HG03095 (cell line): ENCODE measurements at regions not wholly inside any gene's neighbourhood (a gene's known extent, or its start where the extent isn't known, plus 50 kb on each side); places are given as distances from the start of the nearest gene placed in this dataset.

Source experiments
- ATAC-seq: cut with Tn5 transposase; IDR thresholded peaks from one replicate; pipeline ENCODE4 v1.9.1; 2021; ENCODE audit warnings: moderate library complexity; ENCODE audit not compliant: unreplicated experiment

GRCh38 chr1:59161136-59161535 lies 135.8 kb upstream of the FGGY start:
- no peak for ATAC-seq

- no peak for ATAC-seq
Measured at GRCh38 chr1:59162665-59163064, 134.2 kb upstream of the FGGY start.

- ATAC-seq, result no peak
Measured at GRCh38 chr1:59163268-59164092, 133.4 kb upstream of the FGGY start.

- no peak for ATAC-seq
Measured at GRCh38 chr1:59164371-59164770, 132.5 kb upstream of the FGGY start.

- no peak for ATAC-seq
Measured at GRCh38 chr1:59165353-59165752, 131.5 kb upstream of the FGGY start.

- no peak for ATAC-seq
Measured at GRCh38 chr1:59169703-59170102, 127.2 kb upstream of the FGGY start.

- no peak for ATAC-seq
Measured at GRCh38 chr1:59170659-59171058, 126.2 kb upstream of the FGGY start.

- ATAC-seq, result no peak
Measured at GRCh38 chr1:59171788-59172187, 125.1 kb upstream of the FGGY start.

- ATAC-seq, result no peak
Measured at GRCh38 chr1:59172693-59173092, 124.2 kb upstream of the FGGY start.

- ATAC-seq, result no peak
Measured at GRCh38 chr1:59173721-59174120, 123.2 kb upstream of the FGGY start.

GRCh38 chr1:59176471-59176870 lies 120.4 kb upstream of the FGGY start:
- no peak for ATAC-seq

- no peak for ATAC-seq
Measured at GRCh38 chr1:59177756-59178155, 119.1 kb upstream of the FGGY start.

- ATAC-seq, result no peak
Measured at GRCh38 chr1:59178339-59179187, 118.3 kb upstream of the FGGY start.

- ATAC-seq, result no peak
Measured at GRCh38 chr1:59179673-59180072, 117.2 kb upstream of the FGGY start.

- ATAC-seq, result no peak
Measured at GRCh38 chr1:59180735-59181134, 116.2 kb upstream of the FGGY start.

GRCh38 chr1:59183749-59184317 lies 113.1 kb upstream of the FGGY start:
- ATAC-seq, result no peak

- ATAC-seq, result no peak
Measured at GRCh38 chr1:59184365-59184905, 112.5 kb upstream of the FGGY start.

GRCh38 chr1:59185163-59185860 lies 111.6 kb upstream of the FGGY start:
- no peak for ATAC-seq

- ATAC-seq, result no peak
Measured at GRCh38 chr1:59186656-59187055, 110.2 kb upstream of the FGGY start.

- no peak for ATAC-seq
Measured at GRCh38 chr1:59188413-59189213, 108.3 kb upstream of the FGGY start.
